A549 (cell line): ENCODE measurements at regions not wholly inside any gene's neighbourhood (a gene's known extent, or its start where the extent isn't known, plus 50 kb on each side); places are given as distances from the start of the nearest gene placed in this dataset.

ENCODE experiments used
- ATAC-seq, 2 experiments: fragments of 200-7000 bp in 1 of 2; fragments of >200 bp in 1 of 2; cut with Nextera tagmentation in 1 of 2; cut with Tn5 transposase in 1 of 2; 3 replicates each; pipeline versions ENCODE4 v1.8.0 to v1.9.1; 2018 to 2020; ENCODE audit warnings: mild to moderate bottlenecking in 1 of 2, moderate library complexity in 1 of 2
- CTCF ChIA-PET: fragments of 300-600 bp; sonication (Branson Sonifier 250); formaldehyde crosslinking; extraction: SDS; loops from one replicate; lab custom pipeline; 2021; ENCODE audit warnings: antibody characterized with exemption, inconsistent platforms; lab: Yijun Ruan, JAX
- POLR2A ChIA-PET: fragments of 350-600 bp; formaldehyde crosslinking; extraction: SDS; loops from one replicate; lab custom pipeline; 2021; ENCODE audit warnings: antibody characterized with exemption, inconsistent platforms; lab: Yijun Ruan, JAX
- DNase-seq, 2 experiments: peaks; one replicate each; pipeline versions ENCODE4 v3.0.0 to v3.0.0-alpha.2; 2011 to 2016; ENCODE audit warnings: low read depth in 1 of 2, low spot score in 1 of 2
- FAIRE-seq: peaks from 2 replicates; lab custom pipeline; 2011; peaks lifted over from hg19 to GRCh38; lab: Jason Lieb, UNC
- H3K27ac ChIP-seq, 2 experiments: fragments of >200 bp; sonication (Bioruptor Twin); formaldehyde crosslinking; 3 replicates each; pipeline ENCODE4 v1.5.1; 2016 to 2017
- H3K4me1 ChIP-seq: fragments of >200 bp; sonication (Bioruptor Twin); formaldehyde crosslinking; 3 replicates; pipeline ENCODE4 v1.6.1; 2016
- H3K4me2 ChIP-seq: fragments of >200 bp; sonication (Bioruptor Twin); formaldehyde crosslinking; 3 replicates; pipeline ENCODE4 v1.6.1; 2016
- H3K4me3 ChIP-seq: fragments of >200 bp; sonication (Bioruptor Twin); formaldehyde crosslinking; 3 replicates; pipeline ENCODE4 v1.5.1; 2016
- H3K9me3 ChIP-seq: fragments of >200 bp; sonication (Bioruptor Twin); formaldehyde crosslinking; 3 replicates; pipeline ENCODE4 v1.6.1; 2016
- ATOH8 ChIP-seq: fragments of 250-450 bp; sonication (Bioruptor Pico); IDR thresholded peaks from 2 replicates; pipeline ENCODE4 v1.5.0; 2020; ENCODE audit warnings: low read depth, mild to moderate bottlenecking, moderate library complexity
- BHLHE40 ChIP-seq: IDR thresholded peaks from 2 replicates; pipeline ENCODE4 v1.6.1; 2012; ENCODE audit warnings: low read depth, low read length, inconsistent platforms
- CBX2 ChIP-seq: fragments of 200-600 bp; sonication (generic); IDR thresholded peaks from 2 replicates; pipeline ENCODE4 v1.6.1; 2016; ENCODE audit warnings: low read depth, mild to moderate bottlenecking, borderline replicate concordance
- CBX8 ChIP-seq: fragments of 200-600 bp; sonication (generic); IDR thresholded peaks from 2 replicates; pipeline ENCODE4 v1.6.1; 2016
- E2F6 ChIP-seq: IDR thresholded peaks from 2 replicates; pipeline ENCODE4 v1.6.1; 2012; ENCODE audit warnings: low read depth, borderline replicate concordance
- EHMT2 ChIP-seq: fragments of 200-600 bp; sonication (generic); IDR thresholded peaks from 2 replicates; pipeline ENCODE4 v1.6.1; 2016; ENCODE audit warnings: antibody characterized with exemption, low read depth, mild to moderate bottlenecking, moderate library complexity
- FOSB ChIP-seq: fragments of 250-450 bp; sonication (Bioruptor Pico); IDR thresholded peaks from 2 replicates; pipeline ENCODE4 v1.5.0; 2020; ENCODE audit warnings: mild to moderate bottlenecking, moderate library complexity
- FOSL2 ChIP-seq, 2 experiments: fragments of 450-650 bp in 1 of 2; fragments of >200 bp in 1 of 2; sonication (Bioruptor Twin) in 1 of 2; formaldehyde crosslinking; IDR thresholded peaks; 2 replicates each; pipeline versions ENCODE4 v1.5.0 to v1.6.1; 2016 to 2020; ENCODE audit warnings: mild to moderate bottlenecking in 1 of 2, moderate library complexity in 1 of 2
- HES2 ChIP-seq: fragments of >200 bp; sonication (Bioruptor Twin); formaldehyde crosslinking; IDR thresholded peaks from 2 replicates; pipeline ENCODE4 v1.6.1; 2016
- HOXA7 ChIP-seq: fragments of 250-450 bp; sonication (Bioruptor Pico); IDR thresholded peaks from 2 replicates; pipeline ENCODE4 v1.5.0; 2020; ENCODE audit warnings: mild to moderate bottlenecking, moderate library complexity
- HOXB5 ChIP-seq: fragments of 250-450 bp; sonication (Bioruptor Pico); IDR thresholded peaks from 2 replicates; pipeline ENCODE4 v1.5.0; 2020; ENCODE audit warnings: mild to moderate bottlenecking, moderate library complexity
- JUN ChIP-seq, 2 experiments: fragments of >200 bp; sonication (Bioruptor Twin); formaldehyde crosslinking; IDR thresholded peaks; 2 replicates in 1 of 2; 3 replicates in 1 of 2; pipeline ENCODE4 v1.6.1; 2016 to 2017
- KDM1A ChIP-seq: fragments of 200-600 bp; sonication (generic); IDR thresholded peaks from 2 replicates; pipeline ENCODE4 v1.6.1; 2016; ENCODE audit warnings: low read depth, mild to moderate bottlenecking
- MAFK ChIP-seq: fragments of 450-650 bp; IDR thresholded peaks from 2 replicates; pipeline ENCODE4 v1.6.1; 2014; ENCODE audit not compliant: partially characterized antibody
- MYC ChIP-seq: IDR thresholded peaks from 2 replicates; pipeline ENCODE4 v1.6.1; 2012; ENCODE audit warnings: mild to moderate bottlenecking, inconsistent platforms, low read length, improper control_type of control experiment, borderline replicate concordance
- NPAS2 ChIP-seq: fragments of 250-450 bp; sonication (Bioruptor Pico); IDR thresholded peaks from 2 replicates; pipeline ENCODE4 v1.8.0; 2022; ENCODE audit warnings: mild to moderate bottlenecking, moderate library complexity, borderline replicate concordance
- NR3C1 ChIP-seq: fragments of >200 bp; sonication (Bioruptor Twin); formaldehyde crosslinking; IDR thresholded peaks from 3 replicates; pipeline ENCODE4 v1.6.1; 2017
- PBX3 ChIP-seq: IDR thresholded peaks from 2 replicates; pipeline ENCODE4 v1.6.1; 2012
- POLR2A ChIP-seq: IDR thresholded peaks from 2 replicates; pipeline ENCODE4 v1.6.1; 2012; ENCODE audit warnings: mild to moderate bottlenecking, low read length
- RAD21 ChIP-seq, 2 experiments: fragments of >200 bp in 1 of 2; sonication (Bioruptor Twin) in 1 of 2; formaldehyde crosslinking in 1 of 2; IDR thresholded peaks in 1 of 2; conservative IDR thresholded peaks in 1 of 2; 2 replicates in 1 of 2; 3 replicates in 1 of 2; pipeline ENCODE4 v1.6.1; 2012 to 2018; ENCODE audit warnings: inconsistent platforms in 1 of 2
- RARB ChIP-seq: fragments of 250-450 bp; sonication (Bioruptor Pico); IDR thresholded peaks from 2 replicates; pipeline ENCODE4 v1.8.0; 2021; ENCODE audit warnings: mild to moderate bottlenecking, moderate library complexity
- REST ChIP-seq: fragments of 200-600 bp; sonication (generic); IDR thresholded peaks from 2 replicates; pipeline ENCODE4 v1.6.1; 2016; ENCODE audit warnings: antibody characterized with exemption, mild to moderate bottlenecking, moderate library complexity
- RNF2 ChIP-seq: fragments of 200-600 bp; sonication (generic); IDR thresholded peaks from 2 replicates; pipeline ENCODE4 v1.6.1; 2016; ENCODE audit warnings: low read depth, mild to moderate bottlenecking, antibody characterized with exemption, moderate library complexity, borderline replicate concordance
- SMC3 ChIP-seq: fragments of >200 bp; sonication (Bioruptor Twin); formaldehyde crosslinking; IDR thresholded peaks from 3 replicates; pipeline ENCODE4 v1.6.1; 2018; ENCODE audit warnings: inconsistent platforms
- TFCP2L1 ChIP-seq: fragments of 250-450 bp; sonication (Bioruptor Pico); IDR thresholded peaks from 2 replicates; pipeline ENCODE4 v1.5.0; 2021; ENCODE audit warnings: mild to moderate bottlenecking
- TP53 ChIP-seq: fragments of 250-450 bp; sonication (Bioruptor Pico); IDR thresholded peaks from 2 replicates; pipeline ENCODE4 v1.5.0; 2021; ENCODE audit warnings: mild to moderate bottlenecking, moderate library complexity
- ZC3H11A ChIP-seq: fragments of 450-650 bp; IDR thresholded peaks from 2 replicates; pipeline ENCODE4 v1.6.1; 2014; ENCODE audit warnings: antibody characterized with exemption, mild to moderate bottlenecking
- ZNF302 ChIP-seq: fragments of 250-450 bp; sonication (Bioruptor Pico); IDR thresholded peaks from 2 replicates; pipeline ENCODE4 v1.9.0; 2021; ENCODE audit warnings: inconsistent platforms, mild to moderate bottlenecking, moderate library complexity
- WGBS: methylation state at CpG from one replicate; pipeline ENCODE4 v1.1.6; 2017; ENCODE audit errors: missing lambda C conversion rate; 5-methylcytosine and 5-hydroxymethylcytosine counted together

GRCh38 chr9:81079055-81079454, 610.3 kb downstream of the TLE1 start:
- no peak overlapping the region for H3K4me2 ChIP-seq
- H3K27ac ChIP-seq: no peak overlapping the region
- no peak for FAIRE-seq
- no peak for ATAC-seq
- ChIA-PET POLR2A (no interaction called here), CTCF (no interaction called here)
- no peaks in the 10 kb centered on the region for H3K9me3 ChIP-seq
- no peaks in the 10 kb centered on the region for H3K4me1 ChIP-seq
- no peak for DNase-seq
- H3K4me3 ChIP-seq: no peak overlapping the region
- 89% methylated on average over 2 of the region's 2 CpGs for WGBS
- TF ChIP-seq RNF2 (no peak), FOSB (CRISPR knock-in tag) (no peak), KDM1A (no peak), TFCP2L1 (no peak), NPAS2 (no peak), EHMT2 (no peak)

- no peak overlapping the region for H3K4me2 ChIP-seq
- DNase-seq (no peak), ATAC-seq (no peak), FAIRE-seq (peak; percentile 32)
- no peak overlapping the region for H3K4me3 ChIP-seq
- H3K9me3 ChIP-seq: no peaks in the 10 kb centered on the region
- POLR2A ChIA-PET: no interaction called here
- no peaks in the 10 kb centered on the region for H3K4me1 ChIP-seq
- no peak overlapping the region for H3K27ac ChIP-seq
- CTCF ChIA-PET: no interaction called here
- TF ChIP-seq MAFK: peak; percentile 79
- TF ChIP-seq JUN (IDR thresholded peaks at IDR 0.05): no peak
- no peak for TF ChIP-seq REST
- whole genome bisulfite sequencing: 65% methylated on average over 3 of the region's 3 CpGs
Measured at GRCh38 chr9:81078555-81078954, 610.8 kb downstream of the TLE1 start.

GRCh38 chr9:81077572-81077971, 611.8 kb downstream of the TLE1 start:
- POLR2A ChIA-PET: no interaction called here
- FAIRE-seq: no peak
- H3K4me2 ChIP-seq: no peak overlapping the region
- H3K27ac ChIP-seq: no peak overlapping the region
- no peaks in the 10 kb centered on the region for H3K9me3 ChIP-seq
- H3K4me3 ChIP-seq: no peak overlapping the region
- TF ChIP-seq RARB (CRISPR knock-in tag) (no peak), RAD21 (conservative IDR thresholded peaks at IDR 0.05 in 1 of 2, IDR thresholded peaks at IDR 0.05 in 1 of 2) (no peak), HOXA7 (CRISPR knock-in tag) (no peak)
- TF ChIP-seq, all 56 proteins: peak for 0
- no peak for DNase-seq
- H3K4me1 ChIP-seq: no peaks in the 10 kb centered on the region
- no peak for ATAC-seq
- CTCF ChIA-PET: no interaction called here

GRCh38 chr9:81076131-81076530, 613.2 kb downstream of the TLE1 start:
- no peak overlapping the region for H3K4me2 ChIP-seq
- WGBS: 6% methylated on average over 2 of the region's 2 CpGs
- no peak overlapping the region for H3K27ac ChIP-seq
- TF ChIP-seq BHLHE40 (no peak), NR3C1 (no peak), CBX8 (no peak), HOXB5 (CRISPR knock-in tag) (no peak), MYC (no peak), SMC3 (no peak), ATOH8 (CRISPR knock-in tag) (no peak), TP53 (CRISPR knock-in tag) (no peak), ZNF302 (CRISPR knock-in tag) (no peak), E2F6 (no peak), FOSL2 (IDR thresholded peaks at IDR 0.05) (no peak), FOSL2 (CRISPR knock-in tag; IDR thresholded peaks at IDR 0.05) (no peak), POLR2A (no peak), CBX2 (no peak), RNF2 (no peak), PBX3 (no peak), ZC3H11A (no peak), HES2 (no peak)
- no peak for ATAC-seq
- CTCF ChIA-PET: no interaction called here
- FAIRE-seq: no peak
- H3K4me3 ChIP-seq: no peak overlapping the region
- POLR2A ChIA-PET: no interaction called here
- no peaks in the 10 kb centered on the region for H3K9me3 ChIP-seq
- no peaks in the 10 kb centered on the region for H3K4me1 ChIP-seq
- no peak for DNase-seq
